Ammon's horn (tissue), 1 donor: ENCODE measurements at regions not wholly inside any gene's neighbourhood (a gene's known extent, or its start where the extent isn't known, plus 50 kb on each side); places are given as distances from the start of the nearest gene placed in this dataset.

Experiments used
- DNase-seq: peaks from one replicate; pipeline ENCODE4 v3.0.0-alpha.2; 2016; ENCODE audit warnings: low spot score

- DNase-seq = no peak
These were observed 808.9 kb downstream of the SUCLG1 start for GRCh38 chr2:83650161-83650560.

- no peak for DNase-seq
These were observed 818.6 kb downstream of the SUCLG1 start for GRCh38 chr2:83640506-83640905.

- no peak for DNase-seq
These were observed 825.7 kb downstream of the SUCLG1 start for GRCh38 chr2:83633423-83633822.

- no peak for DNase-seq
These were observed 828.7 kb downstream of the SUCLG1 start for GRCh38 chr2:83630351-83630750.

GRCh38 chr2:83615511-83615910 is 843.6 kb downstream of the SUCLG1 start:
- DNase-seq = no peak

- no peak for DNase-seq
These were observed 845.9 kb downstream of the SUCLG1 start for GRCh38 chr2:83613178-83613577.

- no peak for DNase-seq
These were observed 856.3 kb downstream of the SUCLG1 start for GRCh38 chr2:83602753-83603152.

- no peak for DNase-seq
These were observed 862.3 kb downstream of the SUCLG1 start for GRCh38 chr2:83596592-83597282.

- no peak for DNase-seq
These were observed 863.2 kb downstream of the SUCLG1 start for GRCh38 chr2:83595926-83596325.

- DNase-seq = no peak
These were observed 863.9 kb downstream of the SUCLG1 start for GRCh38 chr2:83595121-83595690.

- no peak for DNase-seq
These were observed 864.6 kb downstream of the SUCLG1 start for GRCh38 chr2:83594241-83595120.

GRCh38 chr2:83587309-83587708 is 871.8 kb downstream of the SUCLG1 start:
- DNase-seq = no peak

- no peak for DNase-seq
These were observed 873.8 kb downstream of the SUCLG1 start for GRCh38 chr2:83585250-83585649.

- DNase-seq = no peak
These were observed 874.4 kb downstream of the SUCLG1 start for GRCh38 chr2:83584672-83585071.

GRCh38 chr2:83582589-83582988 is 876.5 kb downstream of the SUCLG1 start:
- no peak for DNase-seq

- no peak for DNase-seq
These were observed 879.6 kb downstream of the SUCLG1 start for GRCh38 chr2:83579507-83579906.

- no peak for DNase-seq
These were observed 880.7 kb downstream of the SUCLG1 start for GRCh38 chr2:83578405-83578804.

GRCh38 chr2:83574614-83575013 is 884.5 kb downstream of the SUCLG1 start:
- no peak for DNase-seq

GRCh38 chr2:83573060-83573459 is 886.0 kb downstream of the SUCLG1 start:
- DNase-seq = no peak

GRCh38 chr2:83572400-83572799 is 886.7 kb downstream of the SUCLG1 start:
- DNase-seq = no peak

GRCh38 chr2:83567551-83567950 is 891.5 kb downstream of the SUCLG1 start:
- DNase-seq = no peak

GRCh38 chr2:83565626-83566025 is 893.5 kb downstream of the SUCLG1 start:
- no peak for DNase-seq

GRCh38 chr2:83565181-83565580 is 893.9 kb downstream of the SUCLG1 start:
- no peak for DNase-seq
